Epithelial cell of prostate (primary cell): ENCODE measurements at regions not wholly inside any gene's neighbourhood (a gene's known extent, or its start where the extent isn't known, plus 50 kb on each side); places are given as distances from the start of the nearest gene placed in this dataset.
"Not testable (repeated sequence)": the region's sequence is repeated elsewhere in the genome, so short reads cannot be mapped to it uniquely, and the experiment has no call there.

ENCODE experiments used
- DNase-seq: peaks from one replicate; pipeline ENCODE4 v3.0.0-alpha.2; 2011; ENCODE audit warnings: low read depth, low spot score
- H3K27ac ChIP-seq: fragments of 450-650 bp; 2 replicates; pipeline ENCODE4 v1.5.1; 2017; ENCODE audit warnings: mild to moderate bottlenecking

DNA sequence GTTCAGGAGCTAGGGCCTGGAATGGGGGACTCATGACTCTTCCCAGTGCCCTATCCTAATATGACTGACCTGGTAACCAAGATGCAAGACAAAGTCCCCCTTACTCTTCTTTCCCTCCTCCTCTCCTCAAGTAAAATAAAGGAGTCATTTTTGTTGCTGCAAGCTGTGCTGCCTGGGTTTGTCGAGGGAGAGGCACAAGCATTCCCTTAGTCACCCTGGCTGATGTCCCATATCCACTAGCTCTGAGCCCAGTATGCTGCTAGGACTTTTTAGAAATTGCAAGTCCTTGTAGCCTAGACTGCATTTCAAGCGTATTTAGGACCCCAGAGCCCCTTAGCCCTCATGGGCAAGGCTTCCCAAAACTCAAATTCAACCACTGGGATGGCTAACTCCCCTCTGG, 338.5 kb upstream of the SETBP1 start:
- DNase-seq = peak; percentile 29
- peak overlapping the region; percentile 71 for H3K27ac ChIP-seq

DNA sequence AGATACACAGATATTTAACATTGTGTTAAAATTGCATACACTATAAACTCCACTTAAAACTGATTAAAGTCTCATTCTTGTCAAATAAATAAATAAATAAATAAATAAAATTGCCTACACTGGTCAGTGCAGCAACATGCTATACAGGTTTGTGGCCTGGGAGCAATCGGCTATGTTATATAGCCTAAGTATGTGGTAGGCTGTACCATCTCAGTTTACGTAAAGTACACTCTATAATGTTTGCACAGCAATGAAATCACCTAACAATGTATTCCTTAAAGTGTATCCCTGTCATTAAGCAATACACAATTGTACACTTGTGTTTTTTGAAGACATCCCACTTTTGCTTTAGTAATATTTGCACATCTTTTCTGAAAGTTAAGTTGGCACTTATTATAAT, 337.7 kb upstream of the SETBP1 start:
- peak overlapping the region; percentile 71 for H3K27ac ChIP-seq
- DNase-seq = peak; percentile 26

DNA sequence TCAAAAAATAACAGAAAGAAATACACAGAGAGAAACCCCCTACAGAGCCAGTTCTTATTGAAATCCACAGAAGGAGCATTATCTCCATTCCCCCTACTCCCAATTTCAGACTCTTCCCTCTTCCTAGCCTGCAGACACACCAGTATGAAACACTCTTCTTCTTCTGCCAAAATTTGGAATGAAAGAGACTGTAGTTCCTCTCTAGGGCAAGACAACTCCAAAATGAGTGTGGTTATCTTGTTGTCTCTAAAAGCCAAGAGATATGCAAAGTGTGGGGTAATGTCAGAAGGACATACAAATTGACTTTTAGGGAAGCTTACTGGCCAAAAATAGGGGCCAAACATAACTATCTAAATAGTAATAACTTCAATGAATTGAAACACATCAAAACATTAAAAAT, 337.1 kb upstream of the SETBP1 start:
- DNase-seq = no peak
- no peak overlapping the region for H3K27ac ChIP-seq

DNA sequence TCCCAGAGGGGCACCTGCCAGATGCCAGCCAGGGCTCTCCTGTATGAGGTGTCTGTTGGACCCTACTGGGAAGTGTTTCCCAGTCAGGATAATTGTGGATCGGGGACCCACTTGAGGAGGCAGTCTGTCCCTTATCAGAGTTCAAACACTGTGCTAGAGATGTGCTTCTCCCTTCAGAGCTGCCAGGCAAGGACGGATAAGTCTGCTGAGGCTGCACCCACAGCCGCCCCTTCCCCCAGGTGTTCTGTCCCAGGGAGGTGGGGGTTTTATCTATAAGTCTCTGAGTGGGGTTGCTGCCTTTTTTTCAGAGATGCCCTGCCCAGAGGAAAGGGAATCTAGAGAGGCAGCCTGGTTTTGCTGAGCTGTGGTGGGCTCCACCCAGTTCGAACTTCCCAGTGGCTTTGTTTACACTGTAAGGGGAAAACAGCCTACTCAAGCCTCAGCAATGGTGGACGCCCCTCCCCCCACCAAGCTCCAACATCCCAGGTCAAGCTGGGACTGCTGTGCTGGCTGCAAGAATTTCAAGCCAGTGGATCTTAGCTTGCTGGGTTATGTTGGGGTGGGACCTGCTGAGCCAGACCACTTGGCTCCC, 324.0 kb upstream of the SETBP1 start:
- no peak overlapping the region for H3K27ac ChIP-seq
- no peak for DNase-seq

- no peak overlapping the region for H3K27ac ChIP-seq
- no peak for DNase-seq
Observed at GRCh38 chr18:44358402-44358801, 322.3 kb upstream of the SETBP1 start.

DNA sequence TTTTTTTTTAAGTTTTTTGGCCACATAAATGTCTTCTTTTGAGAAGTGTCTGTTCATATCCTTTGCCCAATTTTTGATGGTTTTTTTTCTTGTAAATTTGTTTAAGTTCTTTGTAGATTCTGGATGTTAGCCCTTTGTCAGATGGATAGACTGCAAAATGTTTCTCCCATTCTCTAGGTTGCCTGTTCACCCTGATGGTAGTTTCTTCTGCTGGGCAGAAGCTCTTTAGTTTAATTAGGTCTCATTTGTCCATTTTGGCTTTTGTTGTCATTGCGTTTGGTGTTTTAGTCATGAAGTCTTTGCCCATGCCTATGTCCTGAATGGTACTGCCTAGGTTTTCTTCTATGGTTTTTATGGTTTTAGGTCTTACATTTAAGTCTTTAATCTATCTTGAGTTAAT, 320.9 kb upstream of the SETBP1 start:
- not testable (repeated sequence) for H3K27ac ChIP-seq, DNase-seq

DNA sequence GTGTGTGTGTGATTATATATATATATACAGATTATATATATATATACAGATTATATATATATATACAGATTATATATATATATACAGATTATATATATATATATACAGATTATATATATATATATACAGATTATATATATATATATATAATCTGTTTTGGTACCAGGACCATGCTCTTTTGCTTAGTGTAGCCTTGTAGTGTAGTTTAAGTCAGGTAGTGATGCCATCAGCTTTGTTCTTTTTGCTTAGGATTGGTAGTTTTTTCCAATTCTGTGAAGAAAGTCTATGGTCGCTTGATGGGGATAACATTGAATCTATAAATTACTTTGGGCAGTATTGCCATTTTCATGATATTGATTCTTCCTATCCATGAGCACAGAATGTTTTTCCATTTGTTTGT, 318.5 kb upstream of the SETBP1 start:
- not testable (repeated sequence) for DNase-seq, H3K27ac ChIP-seq

DNA sequence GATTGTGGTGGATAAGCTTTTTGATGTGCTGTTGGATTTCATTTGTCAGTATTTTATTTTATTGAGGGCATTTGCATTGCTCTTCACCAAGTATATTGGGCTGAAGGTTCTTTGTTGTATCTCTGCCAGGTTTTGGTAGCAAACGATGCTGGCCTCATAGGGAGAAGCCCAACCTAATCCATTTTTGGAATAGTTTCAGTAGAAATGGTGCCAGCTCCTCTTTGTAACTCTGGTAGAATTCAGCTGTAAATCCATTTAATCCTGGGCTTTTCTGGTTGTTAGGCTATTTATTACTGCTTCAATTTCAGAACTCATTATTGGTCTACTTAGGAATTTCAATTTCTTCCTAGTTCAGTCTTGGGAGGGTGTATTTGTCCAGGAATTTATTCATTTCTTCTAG, 309.8 kb upstream of the SETBP1 start:
- DNase-seq = no peak
- H3K27ac ChIP-seq = no peak overlapping the region

GRCh38 chr18:44374966-44375365, 305.7 kb upstream of the SETBP1 start:
- DNase-seq = no peak
- H3K27ac ChIP-seq = no peak overlapping the region

GRCh38 chr18:44386401-44386800, 294.3 kb upstream of the SETBP1 start:
- H3K27ac ChIP-seq = no peak overlapping the region
- DNase-seq = no peak

- no peak for DNase-seq
- no peak overlapping the region for H3K27ac ChIP-seq
Observed at GRCh38 chr18:44388329-44388728, 292.4 kb upstream of the SETBP1 start.

DNA sequence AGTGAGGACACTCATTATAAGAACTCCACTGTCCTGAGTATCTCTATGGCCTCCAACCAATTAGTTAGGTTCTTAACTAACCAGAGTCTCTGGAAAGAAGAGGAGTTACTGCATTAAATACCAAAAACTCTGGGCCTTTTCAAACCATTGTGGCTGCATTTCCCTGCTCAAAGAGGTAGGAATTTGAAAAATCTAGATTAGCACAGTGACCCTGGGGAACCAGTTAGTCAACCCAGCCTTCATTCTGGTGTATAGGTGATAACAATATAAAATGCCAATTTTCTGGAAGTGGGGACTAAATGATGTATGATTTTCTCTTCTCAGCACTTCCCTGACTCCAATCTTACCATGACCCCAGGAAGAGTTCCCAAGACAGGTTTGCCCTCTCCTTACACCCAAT, 287.8 kb upstream of the SETBP1 start:
- H3K27ac ChIP-seq = no peak overlapping the region

DNA sequence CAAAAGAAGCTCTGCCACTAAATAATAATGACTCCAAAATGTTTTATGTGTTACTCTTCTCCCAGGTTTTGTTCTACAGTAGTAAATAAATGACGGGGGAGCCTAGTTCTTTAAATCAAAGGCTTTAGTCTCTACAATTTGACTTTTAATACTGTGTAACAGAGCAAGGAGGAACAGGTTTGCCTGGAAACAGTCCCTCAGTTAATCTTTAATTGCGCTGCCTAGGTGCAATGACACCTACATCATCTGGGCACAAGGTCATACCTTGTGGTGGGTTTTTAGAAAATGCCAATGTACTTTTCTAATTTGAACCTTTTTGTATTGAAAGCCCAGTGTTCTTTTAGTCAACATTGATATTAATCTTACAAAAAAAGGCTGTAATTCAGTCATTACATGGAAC, 287.3 kb upstream of the SETBP1 start:
- H3K27ac ChIP-seq = no peak overlapping the region
- no peak for DNase-seq

More for the DNA sequence above, 287.8 kb upstream of the SETBP1 start:
- DNase-seq = no peak

DNA sequence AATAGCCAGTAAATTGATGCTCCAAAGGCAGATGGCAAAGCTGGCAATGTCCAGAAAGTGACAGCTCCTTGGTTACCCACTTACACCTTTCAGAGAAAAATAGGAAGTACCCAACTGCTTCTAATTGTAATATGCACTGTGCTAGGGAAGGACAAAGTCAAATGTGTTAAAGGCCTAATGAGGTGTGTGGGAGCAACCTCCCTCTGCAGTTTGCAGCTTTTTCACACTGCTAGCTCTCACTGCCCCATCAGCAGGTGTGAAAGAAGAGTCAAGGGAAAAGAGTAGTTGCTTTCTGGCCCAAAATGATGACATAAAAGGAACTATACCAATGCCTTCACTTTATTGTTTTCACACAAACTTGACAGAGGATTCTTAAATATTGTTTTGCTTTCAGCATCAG, 284.1 kb upstream of the SETBP1 start:
- H3K27ac ChIP-seq = no peak overlapping the region
- DNase-seq = no peak

DNA sequence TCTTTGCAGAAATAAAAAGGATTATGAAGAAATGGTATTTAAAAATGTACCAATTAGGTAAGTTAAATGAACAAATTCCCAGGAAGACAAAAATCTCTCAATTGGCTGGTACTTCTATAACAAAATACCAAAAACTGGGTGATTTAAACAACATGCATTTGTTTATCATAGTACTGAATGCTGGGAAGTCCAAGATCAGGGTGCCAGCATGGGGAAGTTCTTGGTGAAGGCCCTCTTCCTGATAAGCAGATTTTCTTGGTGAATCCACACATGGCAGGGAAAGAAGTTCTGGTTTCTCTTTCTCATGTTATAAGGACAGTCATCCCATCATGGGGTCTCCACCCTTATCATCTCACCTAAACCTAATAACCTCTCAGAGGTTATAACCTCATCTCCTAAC, 271.6 kb upstream of the SETBP1 start:
- H3K27ac ChIP-seq = peak overlapping the region; percentile 76
- DNase-seq = no peak

DNA sequence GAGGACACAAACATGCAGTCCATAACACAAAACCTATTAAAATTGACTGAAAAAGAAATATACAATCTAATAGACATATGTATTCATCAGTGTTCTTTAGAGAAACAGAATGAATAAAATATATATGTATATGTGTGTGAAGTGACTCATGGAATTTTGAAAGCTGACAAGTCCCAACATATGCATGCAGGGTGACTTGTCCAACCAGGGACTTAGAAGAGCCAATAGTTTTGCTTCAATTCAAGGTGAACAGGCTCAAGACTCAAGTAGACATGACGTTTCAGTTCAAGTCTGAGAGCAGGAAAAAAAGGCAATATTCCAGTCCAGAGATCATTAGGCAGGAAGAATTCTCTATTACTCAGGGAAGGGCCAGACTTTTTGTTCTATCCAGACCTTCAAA, 271.2 kb upstream of the SETBP1 start:
- peak overlapping the region; percentile 76 for H3K27ac ChIP-seq
- DNase-seq = peak; percentile 93

GRCh38 chr18:44410740-44411139, 269.9 kb upstream of the SETBP1 start:
- no peak for DNase-seq
- peak overlapping the region; percentile 76 for H3K27ac ChIP-seq

DNA sequence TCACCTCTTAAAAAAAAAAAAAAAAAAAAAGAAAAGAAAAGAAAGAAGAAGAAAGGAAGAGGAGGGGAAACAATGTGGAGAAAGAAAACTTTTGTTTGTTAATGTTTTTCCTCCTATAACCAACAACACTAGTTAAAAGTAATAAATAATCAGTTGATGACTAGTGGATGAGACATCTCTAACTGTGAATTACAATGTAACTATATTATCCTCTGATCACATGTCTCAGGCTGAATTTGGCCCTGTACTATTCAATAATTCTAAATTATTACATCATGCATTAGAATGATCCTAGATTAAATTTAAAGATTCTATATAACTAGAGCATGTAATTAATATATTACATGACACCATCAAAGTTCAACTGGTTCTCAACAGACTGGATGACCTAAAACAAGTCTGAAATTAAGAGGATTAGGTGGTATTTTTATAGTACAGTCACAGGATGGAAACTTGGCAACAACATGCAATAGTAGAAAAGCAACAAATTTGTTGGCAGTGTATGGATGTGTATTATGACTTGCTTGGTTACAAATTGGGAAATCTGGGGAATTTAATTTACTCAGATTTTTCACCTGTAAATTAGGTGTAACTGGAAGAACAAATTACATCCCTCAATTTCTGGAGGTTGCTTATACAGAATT, 269.3 kb upstream of the SETBP1 start:
- H3K27ac ChIP-seq = peak overlapping the region; percentile 76

DNA sequence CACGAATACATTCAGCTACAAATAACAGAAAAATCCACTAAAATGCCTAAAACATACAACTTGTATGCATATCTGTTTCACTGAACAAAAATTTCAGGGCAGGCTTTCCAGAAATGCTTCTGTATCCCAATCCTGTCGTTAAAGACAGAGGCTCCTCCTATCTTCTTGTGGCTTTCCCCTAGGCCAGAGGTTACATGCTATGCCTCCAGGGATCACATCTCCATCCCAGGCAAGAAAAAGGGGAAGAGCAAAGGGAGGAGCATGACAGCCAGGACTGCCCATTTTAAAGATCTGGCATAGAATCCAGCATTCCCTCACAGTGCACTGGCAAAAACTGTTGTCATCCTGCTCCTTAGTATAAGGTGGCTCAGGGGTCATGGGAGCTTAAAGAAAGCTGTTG, 268.7 kb upstream of the SETBP1 start:
- DNase-seq = no peak
- peak overlapping the region; percentile 76 for H3K27ac ChIP-seq

More for the DNA sequence above, 269.3 kb upstream of the SETBP1 start:
- DNase-seq = no peak

DNA sequence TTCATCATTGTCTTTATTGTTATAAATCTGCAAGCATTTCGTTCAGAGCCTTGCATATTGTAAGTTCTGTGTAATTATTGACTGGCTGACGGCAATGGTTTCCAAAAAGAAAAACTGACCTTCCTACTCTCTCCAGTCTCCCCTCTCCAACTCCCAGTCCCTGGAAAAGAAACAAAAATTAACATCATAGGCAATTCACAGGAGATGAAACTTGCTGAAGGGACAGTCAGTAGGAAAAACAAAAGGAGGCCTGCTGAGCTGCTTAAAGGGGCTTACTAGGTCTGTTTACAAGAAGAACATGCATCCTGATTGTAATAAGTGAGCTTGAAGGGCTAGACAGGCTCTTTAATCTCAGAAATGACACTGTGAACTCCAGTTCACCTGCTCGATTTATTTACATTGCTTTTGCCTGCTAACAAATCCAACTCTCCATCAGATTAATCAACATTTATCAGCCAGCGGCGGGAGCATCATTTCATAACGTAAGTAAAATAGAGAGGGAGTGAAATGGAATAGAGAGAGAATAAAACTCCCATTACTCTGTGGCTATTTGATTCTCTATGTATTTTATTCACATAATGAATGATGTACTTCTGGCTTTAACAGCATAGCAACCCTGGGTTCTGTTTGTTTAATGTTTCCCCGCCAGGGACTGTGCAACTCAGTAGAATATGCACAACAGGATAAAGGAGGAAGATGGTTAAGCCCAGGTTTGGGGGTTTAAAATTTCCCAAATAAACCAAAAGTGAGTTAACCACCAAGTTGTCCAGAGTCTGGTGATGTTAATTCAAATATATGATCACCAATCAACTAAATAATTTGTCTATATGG, 256.7 kb upstream of the SETBP1 start:
- DNase-seq = no peak
- no peak overlapping the region for H3K27ac ChIP-seq

- no peak overlapping the region for H3K27ac ChIP-seq
- no peak for DNase-seq
Observed at GRCh38 chr18:44424645-44425035, 256.0 kb upstream of the SETBP1 start.
